HCT116 (cell line): ENCODE measurements at regions not wholly inside any gene's neighbourhood (a gene's known extent, or its start where the extent isn't known, plus 50 kb on each side); places are given as distances from the start of the nearest gene placed in this dataset.

Experiments
- ATAC-seq: fragments of 200-7000 bp; cut with Tn5 transposase; 2 replicates; pipeline ENCODE4 v1.9.1; 2020; ENCODE audit warnings: mild to moderate bottlenecking, moderate library complexity
- BruUV-seq: library from RNA; stranded (reverse); fragments of 400-500 nt; replicated peaks from 2 replicates; lab custom pipeline; 2021; lab: Mats Ljungman, UMichigan
- CTCF ChIA-PET: fragments of 300-600 bp; sonication (Branson Sonifier 250); formaldehyde crosslinking; loops from one replicate; lab custom pipeline; 2021; ENCODE audit warnings: antibody characterized with exemption; lab: Charles Lee
- POLR2A ChIA-PET: fragments of 300-600, 350-600 bp; sonication (Branson Sonifier 250); formaldehyde crosslinking; loops from one replicate; lab custom pipeline; 2021; ENCODE audit warnings: antibody characterized with exemption; lab: Charles Lee
- RAD21 ChIA-PET, 2 experiments: fragments of 300-600 bp; sonication (Branson Sonifier 250); formaldehyde crosslinking; loops; one replicate each; lab custom pipeline; 2023; ENCODE audit warnings: low total read pairs in 2 of 2; ENCODE audit not compliant: uncharacterized antibody in 2 of 2, unreplicated experiment in 2 of 2, low non-redundant PET in 1 of 2; lab: Charles Lee
- DNase-seq: peaks from one replicate; pipeline ENCODE4 v3.0.0-alpha.2; 2010; ENCODE audit warnings: low read depth, low spot score
- H2AFZ ChIP-seq: fragments of 200-600 bp; shearing (Covaris generic), sonication (generic); 2 replicates; pipeline ENCODE4 v1.6.1; 2017; ENCODE audit warnings: low read depth, mixed run types, mixed read lengths, antibody characterized with exemption, low read length; ENCODE audit not compliant: poor library complexity, severe bottlenecking
- H3K27ac ChIP-seq: 2 replicates; pipeline ENCODE4 v1.5.1; 2012; ENCODE audit warnings: low read depth, low read length
- H3K27me3 ChIP-seq: fragments of 200-600 bp; sonication (generic); 2 replicates; pipeline ENCODE4 v1.6.1; 2016; ENCODE audit warnings: mixed run types, low read length, mixed read lengths; ENCODE audit not compliant: insufficient read depth
- H3K36me3 ChIP-seq, 2 experiments: fragments of 200-500 bp in 1 of 2; fragments of 200-600 bp in 1 of 2; sonication (Bioruptor generic) in 1 of 2; sonication (generic) in 1 of 2; 2 replicates each; pipeline versions ENCODE4 v1.5.1 to v1.6.1; 2014 to 2016; ENCODE audit warnings: low read length in 2 of 2, inconsistent platforms in 1 of 2, mixed read lengths in 1 of 2, mixed run types in 1 of 2; ENCODE audit not compliant: insufficient read depth in 2 of 2, control insufficient read depth in 1 of 2
- H3K4me1 ChIP-seq, 2 experiments: fragments of 200-600 bp in 1 of 2; sonication (generic) in 1 of 2; 2 replicates each; pipeline versions ENCODE4 v1.5.1 to v1.6.1; 2012 to 2017; ENCODE audit warnings: low read length in 2 of 2, inconsistent platforms in 1 of 2, mild to moderate bottlenecking in 1 of 2, mixed read lengths in 1 of 2, mixed run types in 1 of 2, moderate library complexity in 1 of 2; ENCODE audit not compliant: insufficient read depth in 2 of 2, control insufficient read depth in 1 of 2
- H3K4me2 ChIP-seq: fragments of 200-600 bp; sonication (generic); 2 replicates; pipeline ENCODE4 v1.6.1; 2017; ENCODE audit warnings: mixed run types, low read length, mixed read lengths
- H3K4me3 ChIP-seq, 2 experiments: fragments of 200-600 bp in 1 of 2; sonication (generic) in 1 of 2; replicated peaks in 1 of 2; 2 replicates each; pipeline ENCODE4 v1.5.1; 2011 to 2016; ENCODE audit warnings: low read length in 2 of 2, control low read depth in 1 of 2, low read depth in 1 of 2, mild to moderate bottlenecking in 1 of 2, mixed read lengths in 1 of 2, mixed run types in 1 of 2
- H3K79me2 ChIP-seq: fragments of 200-600 bp; sonication (generic); 2 replicates; pipeline ENCODE4 v1.6.1; 2017; ENCODE audit warnings: mild to moderate bottlenecking, mixed run types, low read length, moderate library complexity, mixed read lengths; ENCODE audit not compliant: insufficient read depth
- H3K9ac ChIP-seq: fragments of 200-600 bp; sonication (generic); 2 replicates; pipeline ENCODE4 v1.6.1; 2016; ENCODE audit warnings: low read length, mixed read lengths
- H3K9me2 ChIP-seq: fragments of 200-600 bp; sonication (generic), shearing (Covaris generic); 2 replicates; pipeline ENCODE4 v1.6.1; 2017; ENCODE audit warnings: mixed run types, mild to moderate bottlenecking, moderate library complexity; ENCODE audit not compliant: insufficient read depth
- H3K9me3 ChIP-seq, 2 experiments: fragments of 200-500 bp in 1 of 2; fragments of 200-600 bp in 1 of 2; sonication (Bioruptor generic) in 1 of 2; sonication (generic) in 1 of 2; 2 replicates each; pipeline ENCODE4 v1.6.1; 2014 to 2017; ENCODE audit warnings: low read length in 2 of 2, mixed read lengths in 2 of 2, inconsistent platforms in 1 of 2, low read depth in 1 of 2, mild to moderate bottlenecking in 1 of 2, mixed run types in 1 of 2, moderate library complexity in 1 of 2; ENCODE audit not compliant: control insufficient read depth in 1 of 2, insufficient read depth in 1 of 2
- H4K20me1 ChIP-seq: fragments of 200-600 bp; sonication (generic), shearing (Covaris generic); 2 replicates; pipeline ENCODE4 v1.6.1; 2017; ENCODE audit warnings: mixed run types, mild to moderate bottlenecking, moderate library complexity; ENCODE audit not compliant: insufficient read depth
- CBX3 ChIP-seq: IDR thresholded peaks from 2 replicates; pipeline ENCODE4 v1.6.1; 2012; ENCODE audit warnings: low read depth
- ELF1 ChIP-seq: IDR thresholded peaks from 2 replicates; pipeline ENCODE4 v1.6.1; 2012; ENCODE audit warnings: low read depth, borderline replicate concordance
- EZH2 ChIP-seq: fragments of 200-600 bp; sonication (generic); IDR thresholded peaks from 2 replicates; pipeline ENCODE4 v1.6.1; 2017; ENCODE audit warnings: antibody characterized with exemption, mixed run types
- EZH2phosphoT487 ChIP-seq: fragments of 200-600 bp; IDR thresholded peaks from 2 replicates; pipeline ENCODE4 v1.6.1; 2018; ENCODE audit warnings: antibody characterized with exemption, borderline replicate concordance
- FOSL1 ChIP-seq: IDR thresholded peaks from 2 replicates; pipeline ENCODE4 v1.6.1; 2012; ENCODE audit warnings: low read depth
- JUND ChIP-seq: IDR thresholded peaks from 2 replicates; pipeline ENCODE4 v1.6.1; 2012
- POLR2A ChIP-seq: IDR thresholded peaks from 2 replicates; pipeline ENCODE4 v1.7.0; 2011; ENCODE audit warnings: borderline replicate concordance; ENCODE audit not compliant: insufficient read depth, insufficient read length; ENCODE audit errors: extremely low read depth
- POLR2AphosphoS5 ChIP-seq: IDR thresholded peaks from 2 replicates; pipeline ENCODE4 v1.6.1; 2011; ENCODE audit warnings: mild to moderate bottlenecking, low read depth, low read length, moderate library complexity
- RAD21 ChIP-seq: IDR thresholded peaks from 2 replicates; pipeline ENCODE4 v1.6.1; 2012; ENCODE audit warnings: low read depth, mild to moderate bottlenecking
- SP1 ChIP-seq: IDR thresholded peaks from 2 replicates; pipeline ENCODE4 v1.6.1; 2012; ENCODE audit warnings: low read depth
- SRF ChIP-seq: IDR thresholded peaks from 2 replicates; pipeline ENCODE4 v1.6.1; 2012; ENCODE audit warnings: low read depth
- TCF7L2 ChIP-seq: IDR thresholded peaks from 2 replicates; pipeline ENCODE4 v1.7.0; 2011; ENCODE audit warnings: borderline replicate concordance, inconsistent platforms; ENCODE audit not compliant: insufficient read depth, insufficient read length; ENCODE audit errors: extremely low read depth
- YY1 ChIP-seq: IDR thresholded peaks from 2 replicates; pipeline ENCODE4 v1.6.1; 2011; ENCODE audit warnings: low read length, low read depth, moderate library complexity, mild to moderate bottlenecking; ENCODE audit not compliant: insufficient replicate concordance; ENCODE audit errors: extremely low read depth
- ZNF274 ChIP-seq: fragments of 200-500 bp; sonication (Bioruptor generic); IDR thresholded peaks from 2 replicates; pipeline ENCODE4 v1.6.1; 2014; ENCODE audit warnings: mild to moderate bottlenecking, low read depth, low read length, inconsistent platforms
- intact Hi-C: fragments of 100-400 bp; cut with micrococcal nuclease; formaldehyde crosslinking; loops from 2 replicates; pipeline ENCODE4 v1.10.0; 2022
- TF ChIP-seq, protein P1 (sequence below): IDR thresholded peaks from 2 replicates; pipeline ENCODE4 v1.6.1; 2012; ENCODE audit warnings: low read depth
- TF ChIP-seq, protein P2 (sequence below), 3 experiments: fragments of 200-600 bp in 1 of 3; sonication (generic) in 1 of 3; IDR thresholded peaks in 2 of 3; conservative IDR thresholded peaks in 1 of 3; 2 replicates each; pipeline ENCODE4 v1.5.1; 2012 to 2017; ENCODE audit warnings: low read depth in 2 of 3, low read length in 2 of 3, antibody characterized with exemption in 1 of 3, borderline replicate concordance in 1 of 3, control low read depth in 1 of 3, mild to moderate bottlenecking in 1 of 3, mixed read lengths in 1 of 3, mixed run types in 1 of 3, moderate library complexity in 1 of 3; ENCODE audit not compliant: insufficient read depth in 1 of 3
- TF ChIP-seq, protein P3 (sequence below): IDR thresholded peaks from 2 replicates; pipeline ENCODE4 v1.6.1; 2012
- TF ChIP-seq, protein P4 (sequence below): IDR thresholded peaks from 2 replicates; pipeline ENCODE4 v1.6.1; 2012

DNA sequence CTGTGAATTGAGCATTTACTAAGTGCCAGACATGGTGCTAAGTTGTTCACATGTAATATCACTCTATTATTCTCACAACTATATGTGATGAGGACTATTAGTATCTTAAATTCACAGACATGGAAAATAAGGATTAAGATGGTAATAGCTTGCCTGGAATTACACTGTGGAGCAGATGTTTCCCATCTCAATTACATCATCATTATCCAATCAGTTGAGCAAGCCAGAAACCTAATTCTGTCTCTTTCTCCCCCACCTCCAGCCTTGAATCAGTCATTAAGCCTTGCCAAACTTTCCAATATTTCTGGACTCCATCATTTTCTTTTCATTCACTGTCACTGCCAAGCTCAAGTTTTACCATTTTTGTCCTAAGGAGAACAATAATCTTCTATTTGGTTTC lies 287.8 kb upstream of the KITLG start:
- BruUV-seq: no TSS peak
- DNase-seq: no peak
- intact Hi-C loops: no loop called here
- Histone ChIP-seq H4K20me1 (no peaks in the 10 kb centered on the region), H3K9ac (no peak overlapping the region)
- TF ChIP-seq RAD21 (no peak), EZH2phosphoT487 (no peak), EZH2 (no peak), POLR2A (no peak), ZNF274 (no peak), SP1 (no peak), SRF (no peak), POLR2AphosphoS5 (no peak), FOSL1 (no peak), YY1 (no peak), CBX3 (no peak), TCF7L2 (no peak), JUND (no peak), ELF1 (no peak)
- TF ChIP-seq, protein P1, sequence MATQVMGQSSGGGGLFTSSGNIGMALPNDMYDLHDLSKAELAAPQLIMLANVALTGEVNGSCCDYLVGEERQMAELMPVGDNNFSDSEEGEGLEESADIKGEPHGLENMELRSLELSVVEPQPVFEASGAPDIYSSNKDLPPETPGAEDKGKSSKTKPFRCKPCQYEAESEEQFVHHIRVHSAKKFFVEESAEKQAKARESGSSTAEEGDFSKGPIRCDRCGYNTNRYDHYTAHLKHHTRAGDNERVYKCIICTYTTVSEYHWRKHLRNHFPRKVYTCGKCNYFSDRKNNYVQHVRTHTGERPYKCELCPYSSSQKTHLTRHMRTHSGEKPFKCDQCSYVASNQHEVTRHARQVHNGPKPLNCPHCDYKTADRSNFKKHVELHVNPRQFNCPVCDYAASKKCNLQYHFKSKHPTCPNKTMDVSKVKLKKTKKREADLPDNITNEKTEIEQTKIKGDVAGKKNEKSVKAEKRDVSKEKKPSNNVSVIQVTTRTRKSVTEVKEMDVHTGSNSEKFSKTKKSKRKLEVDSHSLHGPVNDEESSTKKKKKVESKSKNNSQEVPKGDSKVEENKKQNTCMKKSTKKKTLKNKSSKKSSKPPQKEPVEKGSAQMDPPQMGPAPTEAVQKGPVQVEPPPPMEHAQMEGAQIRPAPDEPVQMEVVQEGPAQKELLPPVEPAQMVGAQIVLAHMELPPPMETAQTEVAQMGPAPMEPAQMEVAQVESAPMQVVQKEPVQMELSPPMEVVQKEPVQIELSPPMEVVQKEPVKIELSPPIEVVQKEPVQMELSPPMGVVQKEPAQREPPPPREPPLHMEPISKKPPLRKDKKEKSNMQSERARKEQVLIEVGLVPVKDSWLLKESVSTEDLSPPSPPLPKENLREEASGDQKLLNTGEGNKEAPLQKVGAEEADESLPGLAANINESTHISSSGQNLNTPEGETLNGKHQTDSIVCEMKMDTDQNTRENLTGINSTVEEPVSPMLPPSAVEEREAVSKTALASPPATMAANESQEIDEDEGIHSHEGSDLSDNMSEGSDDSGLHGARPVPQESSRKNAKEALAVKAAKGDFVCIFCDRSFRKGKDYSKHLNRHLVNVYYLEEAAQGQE: no peak
- TF ChIP-seq, protein P2, sequence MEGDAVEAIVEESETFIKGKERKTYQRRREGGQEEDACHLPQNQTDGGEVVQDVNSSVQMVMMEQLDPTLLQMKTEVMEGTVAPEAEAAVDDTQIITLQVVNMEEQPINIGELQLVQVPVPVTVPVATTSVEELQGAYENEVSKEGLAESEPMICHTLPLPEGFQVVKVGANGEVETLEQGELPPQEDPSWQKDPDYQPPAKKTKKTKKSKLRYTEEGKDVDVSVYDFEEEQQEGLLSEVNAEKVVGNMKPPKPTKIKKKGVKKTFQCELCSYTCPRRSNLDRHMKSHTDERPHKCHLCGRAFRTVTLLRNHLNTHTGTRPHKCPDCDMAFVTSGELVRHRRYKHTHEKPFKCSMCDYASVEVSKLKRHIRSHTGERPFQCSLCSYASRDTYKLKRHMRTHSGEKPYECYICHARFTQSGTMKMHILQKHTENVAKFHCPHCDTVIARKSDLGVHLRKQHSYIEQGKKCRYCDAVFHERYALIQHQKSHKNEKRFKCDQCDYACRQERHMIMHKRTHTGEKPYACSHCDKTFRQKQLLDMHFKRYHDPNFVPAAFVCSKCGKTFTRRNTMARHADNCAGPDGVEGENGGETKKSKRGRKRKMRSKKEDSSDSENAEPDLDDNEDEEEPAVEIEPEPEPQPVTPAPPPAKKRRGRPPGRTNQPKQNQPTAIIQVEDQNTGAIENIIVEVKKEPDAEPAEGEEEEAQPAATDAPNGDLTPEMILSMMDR (IDR thresholded peaks at IDR 0.05 in 2 of 3, conservative IDR thresholded peaks at IDR 0.05 in 1 of 3; ENCODE audit: borderline replicate concordance in 1 of 3, insufficient read depth in 1 of 3, low read depth in 2 of 3, low read length in 2 of 3): no peak
- TF ChIP-seq, protein P3, sequence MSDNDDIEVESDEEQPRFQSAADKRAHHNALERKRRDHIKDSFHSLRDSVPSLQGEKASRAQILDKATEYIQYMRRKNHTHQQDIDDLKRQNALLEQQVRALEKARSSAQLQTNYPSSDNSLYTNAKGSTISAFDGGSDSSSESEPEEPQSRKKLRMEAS: no peak
- TF ChIP-seq, protein P4, sequence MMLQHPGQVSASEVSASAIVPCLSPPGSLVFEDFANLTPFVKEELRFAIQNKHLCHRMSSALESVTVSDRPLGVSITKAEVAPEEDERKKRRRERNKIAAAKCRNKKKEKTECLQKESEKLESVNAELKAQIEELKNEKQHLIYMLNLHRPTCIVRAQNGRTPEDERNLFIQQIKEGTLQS: no peak
- TF ChIP-seq, all 23 proteins: peak for 0
- no peak overlapping the region for H3K27ac ChIP-seq
- ChIA-PET POLR2A (interaction anchor here (1.8 kb wide), 1 partner anchor 8 kb away, joined by 3 read pairs; no protein-coding TSS in a partner anchor), CTCF (no interaction called here), RAD21 (no interaction called here)
- no peaks in the 10 kb centered on the region for H3K4me1 ChIP-seq
- H3K4me3 ChIP-seq: no peak overlapping the region
- H3K9me3 ChIP-seq: no peaks in the 10 kb centered on the region
- H3K36me3 ChIP-seq: no peaks in the 10 kb centered on the region
- no peaks in the 10 kb centered on the region for H3K79me2 ChIP-seq
- peak overlapping the region; percentile 58 for H2AFZ ChIP-seq
- no peaks in the 10 kb centered on the region for H3K27me3 ChIP-seq
- ATAC-seq: no peak
- H3K9me2 ChIP-seq: no peaks in the 10 kb centered on the region
- H3K4me2 ChIP-seq: no peak overlapping the region
